IMR-90 (cell line): ENCODE measurements at regions not wholly inside any gene's neighbourhood (a gene's known extent, or its start where the extent isn't known, plus 50 kb on each side); places are given as distances from the start of the nearest gene placed in this dataset.

ENCODE experiments used
- BHLHE40 ChIP-seq: fragments of 150-350 bp; IDR thresholded peaks from 2 replicates; pipeline ENCODE4 v1.6.1; 2016; ENCODE audit warnings: mild to moderate bottlenecking, low read depth, low read length
- CTCF ChIP-seq: conservative IDR thresholded peaks from 2 replicates; pipeline ENCODE4 v1.5.1; 2012; ENCODE audit warnings: mild to moderate bottlenecking, low read depth, low read length, improper control_type of control experiment
- POLR2A ChIP-seq: IDR thresholded peaks from 2 replicates; pipeline ENCODE4 v1.6.1; 2012; ENCODE audit warnings: mild to moderate bottlenecking, low read depth, low read length

GRCh38 chr4:126976850-126977632, 655.7 kb upstream of the INTU start:
- TF ChIP-seq CTCF (no peak), POLR2A (no peak), BHLHE40 (no peak)
